ENCODE measurements at regions not wholly inside any gene's neighbourhood (a gene's known extent, or its start where the extent isn't known, plus 50 kb on each side); places are given as distances from the start of the nearest gene placed in this dataset.

DNA sequence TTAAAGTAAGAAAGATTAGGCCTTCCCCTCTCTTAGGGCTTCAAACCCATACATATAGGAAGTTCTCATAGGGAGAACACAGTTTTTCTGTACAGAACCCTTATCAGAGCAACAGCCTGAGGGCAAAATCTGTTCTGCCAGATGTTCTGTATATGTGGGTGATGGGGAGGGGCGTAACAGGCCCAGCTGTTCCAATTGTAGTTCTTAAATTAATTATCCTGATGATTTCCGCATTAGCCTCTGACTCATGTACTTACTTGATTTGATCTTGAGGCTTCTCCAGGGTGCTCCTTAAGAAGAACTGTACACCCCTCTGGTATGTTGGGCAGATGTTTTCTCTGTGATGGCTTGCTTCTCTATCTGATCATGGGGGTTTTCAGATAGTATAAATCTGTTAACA lies 123.1 kb upstream of the C11orf87 start:
- Mint-ChIP-seq H3K27ac (no peak overlapping the region), H3K4me3 (no peak overlapping the region), H3K27me3 (ENCODE audit: low read depth) (no peaks in the 10 kb centered on the region), H3K9me3 (peaks cover 0 to 2% of the 10 kb centered on the region in 2 donors), H3K4me1 (ENCODE audit: low read depth) (no peaks in the 10 kb centered on the region), H3K36me3 (ENCODE audit: insufficient read depth in 2 of 2) (no peaks in the 10 kb centered on the region)
- ATAC-seq (replicated peaks in 1 of 2) (no peak), DNase-seq (no peak)

GRCh38 chr11:109300211-109300610 lies 121.8 kb upstream of the C11orf87 start:
- no peak for ATAC-seq (replicated peaks in 1 of 2)
- Mint-ChIP-seq H3K36me3 (ENCODE audit: insufficient read depth in 2 of 2) (no peaks in the 10 kb centered on the region), H3K27me3 (ENCODE audit: low read depth) (no peaks in the 10 kb centered on the region), H3K4me3 (no peak overlapping the region), H3K4me1 (ENCODE audit: low read depth) (no peaks in the 10 kb centered on the region), H3K9me3 (peaks cover 0 to 2% of the 10 kb centered on the region in 2 donors), H3K27ac (no peak overlapping the region)
- DNase-seq: no peak

DNA sequence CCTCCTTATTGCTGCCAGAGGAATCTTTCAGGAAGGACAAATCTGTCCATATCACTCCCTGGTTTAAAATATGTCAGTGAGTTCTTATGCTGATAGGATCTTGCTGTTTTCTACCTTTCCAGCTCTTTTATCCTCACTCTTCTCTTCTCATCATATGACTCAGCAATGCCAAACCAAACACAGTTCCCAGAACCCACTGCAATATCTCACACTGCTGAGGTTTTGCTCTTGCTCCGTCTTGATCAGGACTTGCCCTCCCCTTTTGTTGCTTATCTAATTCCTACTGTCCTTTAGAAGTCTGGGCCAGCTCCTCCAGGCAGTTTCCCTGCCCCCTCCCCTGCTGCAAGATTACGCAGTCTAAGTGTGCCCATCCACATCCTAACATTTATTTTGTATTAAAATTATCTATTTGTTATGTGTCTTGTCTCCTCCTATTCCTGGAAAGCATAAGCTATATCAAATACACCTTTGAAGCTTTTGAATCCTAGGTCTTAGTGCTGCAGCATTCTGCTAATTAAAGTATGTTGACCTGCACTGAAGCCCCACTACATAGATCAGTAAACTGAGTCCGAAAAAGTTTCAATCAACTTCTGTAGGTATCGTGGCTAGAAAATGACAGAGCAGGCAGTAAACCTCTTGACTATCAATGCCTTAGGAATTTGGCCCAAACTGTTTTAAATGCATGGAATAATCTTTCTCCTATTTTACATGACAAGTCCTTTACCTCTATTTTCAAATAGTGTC lies 119.2 kb upstream of the C11orf87 start:
- no peak for ATAC-seq (replicated peaks in 1 of 2)
- Mint-ChIP-seq H3K36me3 (ENCODE audit: insufficient read depth in 2 of 2) (no peaks in the 10 kb centered on the region), H3K4me3 (no peak overlapping the region), H3K27ac (no peak overlapping the region), H3K27me3 (ENCODE audit: low read depth) (no peaks in the 10 kb centered on the region), H3K9me3 (peaks cover 2% of the 10 kb centered on the region in 2 donors), H3K4me1 (ENCODE audit: low read depth) (no peaks in the 10 kb centered on the region)
- no peak for DNase-seq

- H3K36me3 Mint-ChIP-seq (ENCODE audit: insufficient read depth in 2 of 2): no peaks in the 10 kb centered on the region
- ATAC-seq (replicated peaks in 1 of 2): no peak
- peaks cover 2% of the 10 kb centered on the region in 2 donors for H3K9me3 Mint-ChIP-seq
Observed at GRCh38 chr11:109303342-109303741, 118.6 kb upstream of the C11orf87 start.

DNA sequence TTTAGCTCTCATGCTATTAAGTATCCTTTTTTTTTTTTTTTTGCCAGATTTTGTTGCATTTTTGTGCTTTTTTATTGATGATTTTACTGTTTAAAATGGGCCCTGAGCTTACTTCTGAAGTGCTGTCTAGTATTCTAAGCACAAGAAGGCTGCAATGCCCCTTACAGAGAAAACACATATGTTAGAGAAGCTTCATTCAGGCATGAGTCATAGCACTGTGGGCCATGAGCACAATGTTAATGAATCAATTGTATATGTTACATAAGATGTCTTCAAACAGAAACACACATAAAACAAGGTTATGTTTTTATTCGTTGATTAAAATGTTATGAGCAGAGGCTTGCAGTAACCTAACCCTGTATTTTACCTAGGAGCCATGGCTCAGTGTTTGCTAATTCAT lies 117.8 kb upstream of the C11orf87 start:
- DNase-seq (no peak), ATAC-seq (replicated peaks in 1 of 2) (no peak)
- H3K4me3 Mint-ChIP-seq: no peak overlapping the region
- H3K36me3 Mint-ChIP-seq (ENCODE audit: insufficient read depth in 2 of 2): no peaks in the 10 kb centered on the region
- H3K27ac Mint-ChIP-seq: no peak overlapping the region
- H3K27me3 Mint-ChIP-seq (ENCODE audit: low read depth): no peaks in the 10 kb centered on the region
- peaks cover 2% of the 10 kb centered on the region in 2 donors for H3K9me3 Mint-ChIP-seq
- H3K4me1 Mint-ChIP-seq (ENCODE audit: low read depth): no peaks in the 10 kb centered on the region

More at GRCh38 chr11:109303342-109303741, 118.6 kb upstream of the C11orf87 start:
- no peaks in the 10 kb centered on the region for H3K4me1 Mint-ChIP-seq (ENCODE audit: low read depth)
- H3K27me3 Mint-ChIP-seq (ENCODE audit: low read depth): no peaks in the 10 kb centered on the region
- no peak overlapping the region for H3K27ac Mint-ChIP-seq
- H3K4me3 Mint-ChIP-seq: no peak overlapping the region
- DNase-seq: no peak

GRCh38 chr11:109305009-109305408 lies 117.0 kb upstream of the C11orf87 start:
- Mint-ChIP-seq H3K9me3 (peaks cover 2% of the 10 kb centered on the region in 2 donors), H3K4me1 (ENCODE audit: low read depth) (no peaks in the 10 kb centered on the region), H3K27ac (no peak overlapping the region), H3K27me3 (ENCODE audit: low read depth) (no peaks in the 10 kb centered on the region), H3K36me3 (ENCODE audit: insufficient read depth in 2 of 2) (no peaks in the 10 kb centered on the region), H3K4me3 (no peak overlapping the region)
- ATAC-seq (replicated peaks in 1 of 2) (no peak), DNase-seq (no peak)

DNA sequence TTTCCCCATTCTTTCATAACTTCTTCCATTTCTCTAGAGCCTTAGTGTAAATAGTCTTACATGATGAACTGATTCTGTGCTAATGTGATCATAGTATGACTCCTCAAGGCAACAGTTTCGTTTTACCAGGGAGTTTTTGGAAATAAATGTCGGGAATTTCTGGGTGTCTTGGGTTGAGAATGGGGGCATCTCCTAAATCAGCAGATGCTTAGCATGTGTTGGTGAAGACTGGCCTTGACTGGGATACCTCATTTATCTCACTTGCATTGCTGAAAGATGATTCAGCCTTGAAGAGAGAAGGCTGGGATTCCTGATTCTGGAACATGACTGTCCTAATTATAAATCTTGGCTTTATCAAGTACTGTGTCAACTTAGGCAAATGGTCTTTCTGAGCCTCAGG lies 115.7 kb upstream of the C11orf87 start:
- Mint-ChIP-seq H3K36me3 (ENCODE audit: insufficient read depth in 2 of 2) (no peaks in the 10 kb centered on the region), H3K4me3 (no peak overlapping the region)
- ATAC-seq (replicated peaks in 1 of 2): no peak

DNA sequence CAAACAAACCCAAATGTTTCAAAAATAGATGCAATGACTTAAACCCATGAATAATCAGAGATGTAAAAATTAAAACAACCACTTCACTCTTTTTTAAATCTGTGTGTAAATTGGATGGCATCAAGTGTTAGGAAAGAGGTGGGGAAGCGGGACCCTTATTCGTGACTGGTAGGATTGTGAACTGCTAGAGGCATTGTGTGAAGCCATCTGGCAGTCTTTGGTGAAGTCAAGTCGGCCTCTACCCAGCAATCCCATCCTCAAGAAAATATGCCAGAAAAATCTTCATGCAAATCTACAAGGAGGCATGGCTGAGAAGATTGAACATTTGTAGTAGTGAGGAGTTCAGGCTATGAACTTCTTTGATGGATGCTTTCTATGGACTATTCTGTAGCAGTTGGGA lies 114.6 kb upstream of the C11orf87 start:
- Mint-ChIP-seq H3K4me3 (no peak overlapping the region), H3K36me3 (ENCODE audit: insufficient read depth in 2 of 2) (no peaks in the 10 kb centered on the region), H3K27me3 (ENCODE audit: low read depth) (no peaks in the 10 kb centered on the region), H3K9me3 (peaks cover 2% of the 10 kb centered on the region in 2 donors), H3K4me1 (ENCODE audit: low read depth) (no peaks in the 10 kb centered on the region), H3K27ac (no peak overlapping the region)
- DNase-seq: no peak
- ATAC-seq (replicated peaks in 1 of 2): no peak

More for the DNA sequence above, 115.7 kb upstream of the C11orf87 start:
- H3K27me3 Mint-ChIP-seq (ENCODE audit: low read depth): no peaks in the 10 kb centered on the region
- H3K27ac Mint-ChIP-seq: no peak overlapping the region
- no peak for DNase-seq
- H3K9me3 Mint-ChIP-seq: peaks cover 2% of the 10 kb centered on the region in 2 donors
- H3K4me1 Mint-ChIP-seq (ENCODE audit: low read depth): no peaks in the 10 kb centered on the region

DNA sequence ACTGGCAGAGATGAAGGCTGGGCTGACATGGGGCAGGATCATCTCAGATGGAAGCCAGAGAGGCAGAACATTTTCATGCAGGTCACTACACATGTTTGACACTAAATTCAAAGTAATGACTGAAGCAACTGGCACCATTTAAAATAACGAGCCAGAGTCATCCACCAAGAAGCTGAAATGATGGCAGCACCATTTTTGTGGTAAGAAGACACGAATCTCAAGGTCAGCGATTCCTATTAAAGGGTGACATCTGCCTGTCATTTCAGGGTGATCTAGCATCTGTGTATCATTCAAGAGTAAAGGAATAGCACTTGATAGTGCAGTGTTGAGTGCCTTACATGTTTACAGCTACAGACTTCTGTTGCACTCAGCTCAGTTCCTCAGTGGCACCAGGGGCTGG lies 113.4 kb upstream of the C11orf87 start:
- Mint-ChIP-seq H3K4me1 (ENCODE audit: low read depth) (no peaks in the 10 kb centered on the region), H3K9me3 (peaks cover 0 to 2% of the 10 kb centered on the region in 2 donors), H3K4me3 (no peak overlapping the region), H3K27me3 (ENCODE audit: low read depth) (no peaks in the 10 kb centered on the region), H3K27ac (no peak overlapping the region), H3K36me3 (ENCODE audit: insufficient read depth in 2 of 2) (no peaks in the 10 kb centered on the region)
- ATAC-seq (replicated peaks in 1 of 2): no peak
- DNase-seq: no peak

DNA sequence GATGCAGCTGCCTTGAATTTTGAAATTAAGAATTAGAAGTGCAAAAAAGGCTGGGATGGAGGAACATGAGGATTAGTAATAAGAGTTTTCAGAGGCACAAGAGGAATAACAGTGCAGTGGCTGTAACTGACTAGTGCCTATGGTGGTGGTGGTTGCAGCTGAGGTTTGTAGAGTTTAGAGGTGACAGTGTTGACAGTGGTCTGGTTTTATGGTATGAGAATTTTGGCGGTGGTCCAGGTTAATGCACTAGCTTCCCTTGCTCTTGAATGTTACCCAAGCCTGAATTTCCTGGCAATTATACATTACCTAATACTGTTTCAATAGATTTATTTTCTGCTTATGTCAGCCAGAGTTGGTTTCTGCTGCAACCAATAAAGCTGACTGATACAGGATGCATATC lies 112.8 kb upstream of the C11orf87 start:
- Mint-ChIP-seq H3K27ac (no peak overlapping the region), H3K36me3 (ENCODE audit: insufficient read depth in 2 of 2) (no peaks in the 10 kb centered on the region), H3K27me3 (ENCODE audit: low read depth) (no peaks in the 10 kb centered on the region), H3K9me3 (peaks cover 0 to 2% of the 10 kb centered on the region in 2 donors), H3K4me1 (ENCODE audit: low read depth) (no peaks in the 10 kb centered on the region), H3K4me3 (no peak overlapping the region)
- DNase-seq (no peak), ATAC-seq (replicated peaks in 1 of 2) (no peak)

- H3K4me3 Mint-ChIP-seq: no peak overlapping the region
Observed at GRCh38 chr11:109317726-109318125, 104.3 kb upstream of the C11orf87 start.

GRCh38 chr11:109320595-109320994 lies 101.4 kb upstream of the C11orf87 start:
- no peaks in the 10 kb centered on the region for H3K4me1 Mint-ChIP-seq (ENCODE audit: low read depth)
- H3K9me3 Mint-ChIP-seq: peaks cover 4 to 11% of the 10 kb centered on the region in 2 donors
- H3K27me3 Mint-ChIP-seq (ENCODE audit: low read depth): no peaks in the 10 kb centered on the region
- H3K27ac Mint-ChIP-seq: no peak overlapping the region
- H3K4me3 Mint-ChIP-seq: no peak overlapping the region
- ATAC-seq (replicated peaks in 1 of 2): no peak
- no peak for DNase-seq
- H3K36me3 Mint-ChIP-seq (ENCODE audit: insufficient read depth in 2 of 2): no peaks in the 10 kb centered on the region

More at GRCh38 chr11:109317726-109318125, 104.3 kb upstream of the C11orf87 start:
- ATAC-seq (replicated peaks in 1 of 2) (no peak), DNase-seq (no peak)
- Mint-ChIP-seq H3K36me3 (ENCODE audit: insufficient read depth in 2 of 2) (no peaks in the 10 kb centered on the region), H3K27ac (no peak overlapping the region), H3K27me3 (ENCODE audit: low read depth) (no peaks in the 10 kb centered on the region), H3K4me1 (ENCODE audit: low read depth) (no peaks in the 10 kb centered on the region), H3K9me3 (peaks cover 4 to 10% of the 10 kb centered on the region in 2 donors)

DNA sequence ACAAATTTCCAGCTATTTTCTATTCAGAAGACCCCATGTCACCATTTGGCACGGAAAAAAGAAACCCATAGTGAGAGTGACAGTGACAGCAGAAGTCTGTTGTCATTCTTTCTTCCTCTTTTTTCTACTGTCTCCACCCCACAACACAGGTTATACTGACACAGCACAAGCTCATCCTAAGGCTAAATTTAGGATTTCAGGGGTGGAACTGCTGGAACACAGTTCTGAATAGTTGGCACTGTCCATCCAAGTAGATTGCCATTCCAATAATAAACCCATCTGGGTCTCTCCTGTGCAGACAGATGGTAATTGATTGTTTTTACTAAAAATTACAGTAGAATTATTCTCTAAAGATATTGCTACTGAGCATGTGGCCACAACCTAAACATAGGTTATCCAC lies 95.2 kb upstream of the C11orf87 start:
- ATAC-seq (replicated peaks in 1 of 2): no peak
- Mint-ChIP-seq H3K27me3 (ENCODE audit: low read depth) (no peaks in the 10 kb centered on the region), H3K4me1 (ENCODE audit: low read depth) (no peaks in the 10 kb centered on the region), H3K4me3 (no peak overlapping the region), H3K9me3 (peaks cover 2 to 5% of the 10 kb centered on the region in 2 donors), H3K27ac (no peak overlapping the region), H3K36me3 (ENCODE audit: insufficient read depth in 2 of 2) (no peaks in the 10 kb centered on the region)
- no peak for DNase-seq

GRCh38 chr11:109329716-109330115 lies 92.3 kb upstream of the C11orf87 start:
- Mint-ChIP-seq H3K4me1 (ENCODE audit: low read depth) (no peaks in the 10 kb centered on the region), H3K27me3 (ENCODE audit: low read depth) (no peaks in the 10 kb centered on the region), H3K36me3 (ENCODE audit: insufficient read depth in 2 of 2) (no peaks in the 10 kb centered on the region), H3K4me3 (no peak overlapping the region), H3K9me3 (peaks cover 2 to 3% of the 10 kb centered on the region in 2 donors), H3K27ac (no peak overlapping the region)
- ATAC-seq (replicated peaks in 1 of 2): no peak
- no peak for DNase-seq
